RPMI7951 (cell line): ENCODE measurements at regions not wholly inside any gene's neighbourhood (a gene's known extent, or its start where the extent isn't known, plus 50 kb on each side); places are given as distances from the start of the nearest gene placed in this dataset.

ENCODE experiments used
- DNase-seq: peaks from one replicate; pipeline ENCODE4 v3.0.0-alpha.2; 2012; ENCODE audit warnings: low read depth

GRCh38 chr6:114564302-114564933 is 221.6 kb upstream of the HS3ST5 start:
- no peak for DNase-seq

DNA sequence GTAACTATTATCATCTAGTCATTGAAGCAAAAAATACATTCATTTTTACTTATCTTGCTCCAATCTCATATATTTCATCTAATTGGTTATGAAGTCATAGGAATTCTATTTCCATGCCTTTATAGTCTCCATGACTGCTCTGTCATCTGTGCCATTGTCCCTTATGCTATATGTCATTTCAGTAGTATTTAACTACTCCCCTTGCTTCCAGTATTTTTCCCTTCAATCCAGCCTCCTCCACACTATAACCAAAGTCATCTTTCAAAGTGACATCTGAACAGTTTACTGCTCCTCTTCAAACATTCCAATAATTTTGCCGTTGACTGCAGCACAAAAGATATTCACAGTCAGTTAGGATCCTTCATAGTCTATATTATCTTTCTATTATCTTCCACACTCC is 216.6 kb upstream of the HS3ST5 start:
- no peak for DNase-seq

DNA sequence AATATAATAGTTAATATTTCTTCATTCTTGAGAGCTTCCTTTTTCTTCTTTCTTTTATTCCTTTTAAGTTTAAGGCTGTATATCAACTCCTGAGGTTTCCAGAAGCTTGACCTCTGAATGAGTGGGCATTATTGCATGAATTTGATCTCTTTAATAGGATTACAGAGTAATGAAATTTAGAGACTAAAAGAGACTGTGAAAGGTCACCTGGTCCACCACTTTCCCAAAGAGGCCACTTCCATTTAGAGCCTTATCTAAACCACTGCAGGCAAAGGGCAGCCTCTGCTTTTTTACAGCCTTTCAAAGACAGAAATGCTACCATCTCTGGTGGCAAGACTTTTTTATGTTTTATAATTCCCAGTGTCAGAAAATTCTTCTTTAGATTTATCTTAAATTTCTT is 215.3 kb upstream of the HS3ST5 start:
- DNase-seq = no peak

- no peak for DNase-seq
Observed at GRCh38 chr6:114556846-114557488, 214.1 kb upstream of the HS3ST5 start.

GRCh38 chr6:114550316-114550715 is 207.5 kb upstream of the HS3ST5 start:
- no peak for DNase-seq

GRCh38 chr6:114543696-114544095 is 200.9 kb upstream of the HS3ST5 start:
- DNase-seq = no peak

GRCh38 chr6:114541794-114542193 is 199.0 kb upstream of the HS3ST5 start:
- DNase-seq = no peak

DNA sequence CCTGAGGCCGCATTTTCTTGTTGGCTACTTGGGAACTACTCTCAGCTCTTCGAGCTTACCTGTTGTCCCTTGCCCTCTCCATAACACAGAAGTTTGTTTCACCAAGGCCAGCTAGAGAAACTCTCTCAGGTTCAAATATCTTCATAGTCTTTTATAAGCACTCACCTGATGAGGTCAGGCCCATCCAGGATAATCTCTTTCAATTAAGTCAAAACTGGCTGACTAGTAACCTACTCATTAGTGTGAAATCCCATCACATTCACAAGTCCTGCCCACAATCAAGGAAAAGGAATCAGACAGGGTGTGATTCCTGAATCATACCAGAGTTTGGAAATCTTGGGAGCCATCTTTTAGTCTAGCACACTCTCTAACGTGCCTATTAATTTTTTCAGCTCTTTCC is 195.2 kb upstream of the HS3ST5 start:
- no peak for DNase-seq

- DNase-seq = no peak
Observed at GRCh38 chr6:114534813-114535212, 192.0 kb upstream of the HS3ST5 start.

DNA sequence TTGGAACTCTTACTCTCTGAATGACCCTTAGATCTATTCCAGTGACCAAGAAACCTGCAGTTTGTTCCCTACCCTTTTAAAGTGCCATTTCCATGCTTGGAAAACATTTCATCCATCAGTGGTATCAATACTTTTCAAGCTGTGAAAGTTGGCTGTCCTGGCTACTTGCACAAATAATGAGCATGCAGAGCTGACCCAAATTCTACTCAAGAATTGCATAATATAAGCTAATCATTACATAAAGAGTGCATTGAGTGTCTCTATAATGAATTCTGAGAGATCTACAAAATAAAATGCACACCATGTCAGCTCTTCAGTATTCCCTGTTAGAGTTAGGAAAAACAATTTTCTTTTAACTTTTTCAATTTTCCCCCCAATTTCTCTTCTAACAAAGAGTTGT is 181.3 kb upstream of the HS3ST5 start:
- DNase-seq = no peak

GRCh38 chr6:114523508-114523907 is 180.7 kb upstream of the HS3ST5 start:
- DNase-seq = no peak

DNA sequence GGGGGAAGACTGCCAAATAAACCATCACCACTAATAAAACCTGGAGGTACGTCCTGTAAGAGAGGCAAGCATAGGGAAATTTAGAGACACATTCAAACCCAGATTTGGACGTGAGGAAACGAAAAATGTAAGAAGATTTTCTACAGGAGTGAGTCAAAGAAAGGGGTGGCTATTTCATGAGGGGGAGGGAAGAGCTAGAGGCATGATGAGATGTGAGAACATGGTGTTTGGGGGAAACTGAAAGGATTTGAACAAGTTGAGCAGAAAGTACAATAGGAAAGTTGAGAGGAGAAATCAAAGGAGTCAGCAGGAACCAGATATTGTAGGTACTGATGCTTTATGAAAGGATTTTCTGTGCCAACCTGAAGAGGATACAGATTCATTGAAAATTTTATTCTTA is 179.1 kb upstream of the HS3ST5 start:
- DNase-seq = no peak

- DNase-seq = no peak
Observed at GRCh38 chr6:114520976-114521375, 178.2 kb upstream of the HS3ST5 start.

DNA sequence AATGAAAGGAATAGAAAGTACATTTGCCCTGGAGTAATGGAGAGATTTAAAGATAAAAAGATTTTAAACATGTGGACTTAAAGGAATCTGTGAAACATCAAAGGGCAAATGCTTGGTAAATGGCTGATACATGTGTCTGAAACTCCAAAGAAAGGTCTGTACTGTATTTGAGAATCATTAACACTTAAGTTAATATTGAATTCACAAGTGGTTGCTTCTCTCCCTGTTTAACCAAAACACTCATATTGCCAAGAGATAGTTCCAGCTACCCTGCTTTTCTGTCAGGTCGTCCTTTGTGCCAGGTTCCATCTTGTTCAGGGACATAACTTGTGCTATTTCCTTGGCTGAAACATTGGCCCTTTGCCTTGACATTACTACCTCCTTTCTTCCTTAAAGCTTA is 171.3 kb upstream of the HS3ST5 start:
- no peak for DNase-seq

DNA sequence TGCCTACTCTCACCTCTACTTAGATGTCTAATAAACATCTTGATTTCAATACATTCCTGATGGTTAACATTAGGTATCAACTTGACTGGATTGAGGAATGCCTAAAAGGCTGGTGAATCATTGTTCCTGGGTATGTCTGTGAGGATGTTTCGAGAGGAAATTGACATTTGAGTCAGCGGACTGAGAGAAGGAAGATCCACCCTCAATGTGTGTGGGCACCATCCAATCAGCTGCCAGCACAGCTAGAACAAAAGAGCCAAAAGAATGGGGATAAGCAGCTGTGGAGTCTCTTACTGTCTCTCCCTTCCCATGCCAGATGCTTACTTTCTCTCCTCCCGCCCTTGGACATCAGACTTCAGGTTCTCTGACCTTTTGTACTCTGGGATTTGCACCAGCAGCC is 128.6 kb upstream of the HS3ST5 start:
- no peak for DNase-seq

DNA sequence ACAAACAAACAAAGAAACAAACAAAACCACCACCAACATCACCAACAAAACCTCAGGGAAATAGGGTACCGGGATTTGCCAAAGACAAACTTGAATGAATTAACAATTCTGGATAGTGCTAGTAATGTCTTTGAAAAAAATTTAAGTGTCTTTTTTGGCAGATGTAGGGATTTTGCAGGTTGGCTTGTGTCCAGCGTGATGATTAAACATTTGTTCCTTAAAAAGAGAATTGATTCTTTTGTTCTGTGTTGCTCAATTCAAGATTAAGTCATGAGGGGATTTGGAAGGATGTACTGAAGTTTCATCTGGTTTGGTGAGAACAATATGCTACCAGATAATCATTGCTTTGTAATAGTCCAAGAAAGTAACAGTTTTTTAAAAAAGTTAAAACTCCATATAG is 125.1 kb upstream of the HS3ST5 start:
- DNase-seq = no peak

DNA sequence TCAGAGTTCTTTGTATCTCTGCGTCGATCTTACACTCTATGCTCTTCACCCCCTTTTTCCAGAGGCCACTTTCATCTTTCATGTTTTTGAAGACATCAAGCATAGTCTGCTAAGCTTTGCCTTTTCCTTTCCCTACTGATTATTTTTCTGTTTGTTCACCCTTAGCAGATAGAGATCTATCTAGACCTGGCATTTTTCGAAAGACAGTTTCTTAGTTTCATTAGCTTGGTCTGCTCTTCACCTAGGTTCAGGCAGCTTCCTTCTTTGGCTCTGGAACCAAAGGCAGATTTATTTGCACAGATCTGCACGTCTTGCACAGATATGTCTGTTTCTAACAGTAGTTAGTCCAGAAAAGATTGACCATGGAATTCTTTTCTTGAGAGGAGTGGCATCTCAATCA is 122.7 kb upstream of the HS3ST5 start:
- DNase-seq = no peak

GRCh38 chr6:114453737-114454276 is 111.0 kb upstream of the HS3ST5 start:
- DNase-seq = no peak

DNA sequence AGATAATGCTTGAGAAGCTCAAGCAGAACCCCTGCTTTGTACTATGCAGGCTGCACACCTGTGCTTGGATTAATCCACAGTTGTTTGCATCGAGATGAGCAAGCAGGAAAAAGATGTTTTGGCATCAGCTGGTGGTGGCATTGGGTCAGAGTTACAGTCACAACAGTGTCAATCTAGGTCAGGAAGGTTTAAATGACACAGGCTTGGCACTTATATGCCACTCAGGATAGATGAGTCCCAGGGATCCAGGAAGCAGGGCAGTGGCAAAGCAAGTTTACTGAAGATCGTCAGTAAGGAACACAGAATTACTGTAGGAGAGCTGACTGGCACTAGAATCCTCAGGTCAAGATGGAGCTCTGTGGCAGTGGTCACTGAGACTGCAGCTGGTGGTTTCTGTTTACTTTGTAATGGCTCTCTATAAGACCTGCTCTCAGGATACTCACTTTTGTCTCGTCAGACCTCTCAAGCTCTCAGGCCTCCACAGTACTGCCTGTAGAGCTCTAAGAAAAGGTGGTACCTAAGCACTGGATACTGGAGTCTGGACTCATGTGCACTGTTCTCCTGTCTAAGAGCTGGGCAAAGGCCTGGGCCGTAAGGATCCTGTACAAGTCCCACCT is 110.1 kb upstream of the HS3ST5 start:
- no peak for DNase-seq

DNA sequence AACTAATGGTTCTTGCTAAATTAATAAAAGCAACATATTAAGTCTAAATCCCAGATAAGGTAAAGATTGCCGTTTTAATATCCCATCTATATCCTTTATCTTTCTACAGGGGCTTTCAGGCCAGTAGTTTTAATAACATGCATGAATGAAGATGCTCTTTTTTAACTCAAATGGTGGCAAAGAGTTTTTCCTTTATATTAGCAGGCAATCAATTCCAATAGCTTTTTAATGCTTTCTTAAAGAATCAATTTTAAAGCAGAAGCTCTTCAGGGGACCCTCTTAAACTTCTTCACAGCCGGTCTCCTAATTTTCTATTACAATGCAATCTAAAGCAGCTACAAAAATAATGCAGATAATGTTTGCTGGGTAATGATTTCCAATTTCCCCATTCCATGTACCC is 107.8 kb upstream of the HS3ST5 start:
- no peak for DNase-seq

GRCh38 chr6:114449659-114450058 is 106.8 kb upstream of the HS3ST5 start:
- no peak for DNase-seq

DNA sequence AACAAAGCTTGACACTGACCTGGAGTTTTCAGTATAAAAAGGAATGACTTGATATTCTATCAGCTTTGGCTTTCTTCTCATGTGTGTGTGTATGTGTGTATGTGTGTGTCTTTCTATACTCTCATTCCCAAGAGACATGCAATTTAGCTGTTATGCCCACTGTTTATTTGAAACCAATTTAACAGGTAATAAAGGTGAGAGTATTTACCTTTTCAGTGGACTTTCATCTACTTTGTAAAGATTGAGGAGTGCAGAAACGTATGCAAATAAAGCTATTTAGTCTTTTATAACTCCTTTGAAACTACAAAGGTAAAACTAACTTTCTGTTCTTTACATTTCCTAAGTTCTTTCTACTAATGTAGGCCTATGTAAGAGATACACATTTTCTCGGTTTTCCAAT is 103.5 kb upstream of the HS3ST5 start:
- no peak for DNase-seq

GRCh38 chr6:114445846-114446245 is 103.0 kb upstream of the HS3ST5 start:
- DNase-seq = no peak
